HEK293T (cell line): ENCODE measurements at regions not wholly inside any gene's neighbourhood (a gene's known extent, or its start where the extent isn't known, plus 50 kb on each side); places are given as distances from the start of the nearest gene placed in this dataset.

Experiments
- FOXA1 ChIP-seq: fragments of 450-650 bp; IDR thresholded peaks from 2 replicates; pipeline ENCODE4 v1.6.1; 2016; ENCODE audit warnings: mild to moderate bottlenecking
- L3MBTL2 ChIP-seq: fragments of 450-650 bp; conservative IDR thresholded peaks from 2 replicates; pipeline ENCODE4 v1.6.1; 2016; ENCODE audit warnings: mild to moderate bottlenecking

- TF ChIP-seq L3MBTL2 (no peak), FOXA1 (no peak)
These were observed 392.5 kb upstream of the RGS6 start for GRCh38 chr14:71539650-71540285.
